ENCODE measurements at regions not wholly inside any gene's neighbourhood (a gene's known extent, or its start where the extent isn't known, plus 50 kb on each side); places are given as distances from the start of the nearest gene placed in this dataset.

DNA sequence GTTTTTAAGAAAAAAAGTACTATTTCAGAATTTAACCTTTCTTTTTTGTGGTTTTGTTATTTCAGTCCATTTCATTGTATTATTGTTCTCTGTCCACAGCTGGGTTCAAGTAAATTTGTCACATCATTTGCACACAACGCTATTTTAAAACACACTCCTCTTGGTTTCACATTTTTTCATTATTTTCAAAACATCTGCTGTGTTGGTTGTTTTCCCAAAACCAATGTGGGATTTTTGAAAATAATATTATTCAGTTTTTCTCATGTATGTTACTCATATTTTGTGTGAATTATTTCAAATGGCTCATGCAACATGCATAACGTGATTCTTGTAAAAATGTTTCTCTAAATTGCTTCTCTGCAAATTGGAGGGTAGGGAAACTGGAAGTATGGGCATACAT lies 589.2 kb downstream of the METTL4 start:
- Histone ChIP-seq H3K9me3 (ENCODE audit: control insufficient read depth, low read length) (peaks cover 13% of the 10 kb centered on the region), H2BK12ac (ENCODE audit: low read length in 2 of 2) (no peak overlapping the region), H3K27me3 (ENCODE audit: control insufficient read depth in 1 of 2, insufficient read depth in 1 of 2, low read length in 2 of 2) (no peaks in the 10 kb centered on the region), H3K36me3 (ENCODE audit: control insufficient read depth in 1 of 2, insufficient read depth in 2 of 2, low read depth in 1 of 2, low read length in 2 of 2) (no peaks in the 10 kb centered on the region), H3K18ac (ENCODE audit: low read depth in 1 of 2, low read length in 2 of 2) (no peak overlapping the region), H3K4ac (ENCODE audit: low read depth in 1 of 2, low read length in 2 of 2) (no peak overlapping the region), H3K79me1 (replicated peaks; ENCODE audit: low read length, poor library complexity, severe bottlenecking) (no peaks in the 10 kb centered on the region), H2BK15ac (ENCODE audit: low read depth, poor library complexity, severe bottlenecking) (no peak overlapping the region), H2BK5ac (ENCODE audit: low read depth, low read length, poor library complexity, severe bottlenecking) (no peak overlapping the region), H4K91ac (ENCODE audit: low read length) (no peak overlapping the region), H3K14ac (ENCODE audit: low read length in 2 of 2) (no peak overlapping the region), H3K4me3 (ENCODE audit: insufficient read depth in 1 of 2, low read depth in 1 of 2, low read length in 2 of 2) (no peak overlapping the region), H4K8ac (ENCODE audit: low read length) (no peak overlapping the region), H3K23ac (ENCODE audit: low read length in 2 of 2) (no peak overlapping the region), H3K4me2 (ENCODE audit: low read length, poor library complexity, severe bottlenecking) (no peak overlapping the region), H2BK120ac (ENCODE audit: low read depth, low read length) (no peak overlapping the region), H3K9ac (ENCODE audit: low read length) (no peak overlapping the region), H3K27ac (ENCODE audit: low read length, poor library complexity, severe bottlenecking) (no peak overlapping the region), H2AK5ac (ENCODE audit: low read length, severe bottlenecking) (no peak overlapping the region), H3K4me1 (ENCODE audit: control insufficient read depth, insufficient read depth, low read depth, low read length) (no peaks in the 10 kb centered on the region), H2AFZ (ENCODE audit: low read depth, low read length) (no peak overlapping the region)
- no peak for DNase-seq
- 60% methylated on average over 1 of the region's 2 CpGs for WGBS

DNA sequence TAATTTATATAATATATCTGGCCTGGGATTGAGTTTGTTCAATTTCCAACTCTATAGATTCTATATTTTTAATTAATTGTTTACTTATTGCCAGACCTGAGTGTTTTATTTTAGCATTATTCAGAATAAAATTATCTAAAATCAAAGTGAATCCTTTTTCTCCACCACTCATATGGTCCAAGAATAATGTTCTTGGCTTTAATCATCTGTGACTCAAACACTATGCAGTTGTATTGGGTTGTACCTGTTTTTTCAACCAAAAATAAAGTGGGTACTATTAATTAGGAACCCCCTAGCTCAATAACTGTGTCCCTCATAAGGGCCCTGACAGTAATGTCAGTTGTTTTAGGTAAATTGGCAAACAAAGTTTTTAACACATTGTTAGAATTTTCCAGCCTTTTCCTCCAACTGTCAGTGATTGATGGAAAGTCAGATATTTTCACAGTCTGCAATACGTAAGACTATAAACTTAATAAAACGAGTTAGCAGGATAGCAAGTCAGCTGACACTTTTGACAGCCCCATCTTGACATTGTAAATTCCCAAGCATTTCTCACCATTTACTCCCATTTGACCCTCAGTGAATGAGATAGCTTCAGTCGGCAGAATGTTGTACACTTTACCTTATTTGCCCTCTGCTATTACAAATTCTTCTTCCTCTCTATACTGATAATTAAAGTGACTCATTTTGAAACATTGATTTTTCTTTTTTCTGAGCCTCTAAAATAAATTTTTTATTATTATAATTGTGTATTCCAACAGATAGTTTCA lies 587.4 kb downstream of the METTL4 start:
- H4K91ac ChIP-seq (ENCODE audit: low read length), result no peak overlapping the region
- H2BK15ac ChIP-seq (ENCODE audit: low read depth, poor library complexity, severe bottlenecking), result no peak overlapping the region
- H3K79me1 ChIP-seq (replicated peaks; ENCODE audit: low read length, poor library complexity, severe bottlenecking), result no peaks in the 10 kb centered on the region
- H3K4me3 ChIP-seq (ENCODE audit: insufficient read depth in 1 of 2, low read depth in 1 of 2, low read length in 2 of 2), result no peak overlapping the region
- H3K9me3 ChIP-seq (ENCODE audit: control insufficient read depth, low read length), result peaks cover 12% of the 10 kb centered on the region
- no peaks in the 10 kb centered on the region for H3K36me3 ChIP-seq (ENCODE audit: control insufficient read depth in 1 of 2, insufficient read depth in 2 of 2, low read depth in 1 of 2, low read length in 2 of 2)
- no peak overlapping the region for H2AK5ac ChIP-seq (ENCODE audit: low read length, severe bottlenecking)
- no peak overlapping the region for H4K8ac ChIP-seq (ENCODE audit: low read length)
- no peak for DNase-seq
- H3K27me3 ChIP-seq (ENCODE audit: control insufficient read depth in 1 of 2, insufficient read depth in 1 of 2, low read length in 2 of 2), result no peaks in the 10 kb centered on the region
- 62% methylated on average over 3 of the region's 3 CpGs for WGBS
- H3K18ac ChIP-seq (ENCODE audit: low read depth in 1 of 2, low read length in 2 of 2), result no peak overlapping the region
- H3K4ac ChIP-seq (ENCODE audit: low read depth in 1 of 2, low read length in 2 of 2), result no peak overlapping the region
- no peak overlapping the region for H3K14ac ChIP-seq (ENCODE audit: low read length in 2 of 2)
- no peaks in the 10 kb centered on the region for H3K4me1 ChIP-seq (ENCODE audit: control insufficient read depth, insufficient read depth, low read depth, low read length)
- H3K27ac ChIP-seq (ENCODE audit: low read length, poor library complexity, severe bottlenecking), result no peak overlapping the region
- H3K4me2 ChIP-seq (ENCODE audit: low read length, poor library complexity, severe bottlenecking), result no peak overlapping the region
- no peak overlapping the region for H3K9ac ChIP-seq (ENCODE audit: low read length)
- no peak overlapping the region for H2BK5ac ChIP-seq (ENCODE audit: low read depth, low read length, poor library complexity, severe bottlenecking)
- H3K23ac ChIP-seq (ENCODE audit: low read length in 2 of 2), result no peak overlapping the region
- no peak overlapping the region for H2BK12ac ChIP-seq (ENCODE audit: low read length in 2 of 2)
- H2AFZ ChIP-seq (ENCODE audit: low read depth, low read length), result no peak overlapping the region
- no peak overlapping the region for H2BK120ac ChIP-seq (ENCODE audit: low read depth, low read length)

DNA sequence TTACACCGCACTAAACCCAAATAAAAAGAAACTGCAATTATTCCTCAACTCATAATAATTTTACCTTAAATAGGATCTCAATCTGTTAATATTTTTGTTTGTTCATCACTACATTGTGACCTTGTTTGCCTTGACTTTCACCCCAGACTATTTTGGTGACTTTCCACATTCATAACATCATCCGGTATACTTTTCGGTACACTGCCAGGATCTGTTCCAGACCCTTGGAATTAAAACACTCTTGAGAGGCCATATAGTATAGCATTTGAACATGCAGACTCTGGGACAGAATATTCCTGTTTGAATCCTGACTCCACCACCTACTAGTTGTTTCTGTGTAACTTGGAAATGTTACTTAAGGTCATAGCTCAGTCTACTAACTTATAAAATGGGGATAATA lies 577.4 kb downstream of the METTL4 start:
- Histone ChIP-seq H2BK120ac (ENCODE audit: low read depth, low read length) (no peak overlapping the region), H4K91ac (ENCODE audit: low read length) (no peak overlapping the region), H3K36me3 (ENCODE audit: control insufficient read depth in 1 of 2, insufficient read depth in 2 of 2, low read depth in 1 of 2, low read length in 2 of 2) (no peaks in the 10 kb centered on the region), H3K14ac (ENCODE audit: low read length in 2 of 2) (no peak overlapping the region), H2AK5ac (ENCODE audit: low read length, severe bottlenecking) (no peak overlapping the region), H3K9me3 (ENCODE audit: control insufficient read depth, low read length) (no peaks in the 10 kb centered on the region), H2BK5ac (ENCODE audit: low read depth, low read length, poor library complexity, severe bottlenecking) (no peak overlapping the region), H3K4me3 (ENCODE audit: insufficient read depth in 1 of 2, low read depth in 1 of 2, low read length in 2 of 2) (no peak overlapping the region), H2BK15ac (ENCODE audit: low read depth, poor library complexity, severe bottlenecking) (no peak overlapping the region), H3K4ac (ENCODE audit: low read depth in 1 of 2, low read length in 2 of 2) (no peak overlapping the region), H4K8ac (ENCODE audit: low read length) (no peak overlapping the region), H3K27ac (ENCODE audit: low read length, poor library complexity, severe bottlenecking) (no peak overlapping the region), H3K79me1 (replicated peaks; ENCODE audit: low read length, poor library complexity, severe bottlenecking) (no peaks in the 10 kb centered on the region), H3K23ac (ENCODE audit: low read length in 2 of 2) (no peak overlapping the region), H3K4me1 (ENCODE audit: control insufficient read depth, insufficient read depth, low read depth, low read length) (no peaks in the 10 kb centered on the region), H3K18ac (ENCODE audit: low read depth in 1 of 2, low read length in 2 of 2) (no peak overlapping the region), H3K27me3 (ENCODE audit: control insufficient read depth in 1 of 2, insufficient read depth in 1 of 2, low read length in 2 of 2) (no peaks in the 10 kb centered on the region), H2AFZ (ENCODE audit: low read depth, low read length) (no peak overlapping the region), H3K9ac (ENCODE audit: low read length) (no peak overlapping the region), H3K4me2 (ENCODE audit: low read length, poor library complexity, severe bottlenecking) (no peak overlapping the region), H2BK12ac (ENCODE audit: low read length in 2 of 2) (no peak overlapping the region)
- no peak for DNase-seq
- 100% methylated on average over 3 of the region's 3 CpGs for WGBS

DNA sequence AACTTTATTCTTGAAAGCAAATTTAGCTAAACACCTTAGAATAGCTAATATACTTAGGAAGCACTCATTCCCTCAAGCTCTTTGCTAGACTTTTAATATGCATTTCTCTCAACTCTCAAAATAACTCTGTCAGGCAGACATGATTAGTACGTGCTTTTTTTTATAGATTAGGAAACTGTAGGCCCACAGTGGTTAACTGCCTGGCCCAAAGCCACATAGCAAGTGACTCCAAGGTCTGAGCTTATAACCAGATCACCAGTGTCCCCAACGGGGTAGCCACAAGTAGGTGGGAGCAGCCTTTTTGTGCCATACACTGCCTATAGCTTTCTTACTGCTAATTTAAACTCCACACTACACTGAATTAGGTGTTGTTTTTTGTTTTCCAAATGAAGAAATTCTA lies 576.8 kb downstream of the METTL4 start:
- H3K14ac ChIP-seq (ENCODE audit: low read length in 2 of 2), result no peak overlapping the region
- no peak overlapping the region for H3K4ac ChIP-seq (ENCODE audit: low read depth in 1 of 2, low read length in 2 of 2)
- DNase-seq, result no peak
- no peak overlapping the region for H2BK120ac ChIP-seq (ENCODE audit: low read depth, low read length)
- H3K4me1 ChIP-seq (ENCODE audit: control insufficient read depth, insufficient read depth, low read depth, low read length), result no peaks in the 10 kb centered on the region
- H3K18ac ChIP-seq (ENCODE audit: low read depth in 1 of 2, low read length in 2 of 2), result no peak overlapping the region
- no peak overlapping the region for H2AK5ac ChIP-seq (ENCODE audit: low read length, severe bottlenecking)
- no peak overlapping the region for H2BK5ac ChIP-seq (ENCODE audit: low read depth, low read length, poor library complexity, severe bottlenecking)
- no peak overlapping the region for H3K4me2 ChIP-seq (ENCODE audit: low read length, poor library complexity, severe bottlenecking)
- H3K23ac ChIP-seq (ENCODE audit: low read length in 2 of 2), result no peak overlapping the region
- no peaks in the 10 kb centered on the region for H3K79me1 ChIP-seq (replicated peaks; ENCODE audit: low read length, poor library complexity, severe bottlenecking)
- H4K91ac ChIP-seq (ENCODE audit: low read length), result no peak overlapping the region
- H3K27me3 ChIP-seq (ENCODE audit: control insufficient read depth in 1 of 2, insufficient read depth in 1 of 2, low read length in 2 of 2), result no peaks in the 10 kb centered on the region
- no peak overlapping the region for H2BK12ac ChIP-seq (ENCODE audit: low read length in 2 of 2)
- no peak overlapping the region for H2BK15ac ChIP-seq (ENCODE audit: low read depth, poor library complexity, severe bottlenecking)
- H4K8ac ChIP-seq (ENCODE audit: low read length), result no peak overlapping the region
- H3K9ac ChIP-seq (ENCODE audit: low read length), result no peak overlapping the region
- H3K9me3 ChIP-seq (ENCODE audit: control insufficient read depth, low read length), result no peaks in the 10 kb centered on the region
- H3K27ac ChIP-seq (ENCODE audit: low read length, poor library complexity, severe bottlenecking), result no peak overlapping the region
- no peak overlapping the region for H3K4me3 ChIP-seq (ENCODE audit: insufficient read depth in 1 of 2, low read depth in 1 of 2, low read length in 2 of 2)
- 94% methylated on average over 1 of the region's 2 CpGs for WGBS
- no peaks in the 10 kb centered on the region for H3K36me3 ChIP-seq (ENCODE audit: control insufficient read depth in 1 of 2, insufficient read depth in 2 of 2, low read depth in 1 of 2, low read length in 2 of 2)
- H2AFZ ChIP-seq (ENCODE audit: low read depth, low read length), result no peak overlapping the region
